ENCODE measurements at regions not wholly inside any gene's neighbourhood (a gene's known extent, or its start where the extent isn't known, plus 50 kb on each side); places are given as distances from the start of the nearest gene placed in this dataset.
A peak's percentile ranks its signal among the peaks of the same experiment; 100 is the strongest.

- no peaks in the 10 kb centered on the region for H3K9me3 ChIP-seq (ENCODE audit: low read depth)
- H3K9ac ChIP-seq: no peak overlapping the region
- H3K4me3 ChIP-seq: no peak overlapping the region
- H2AFZ ChIP-seq: no peak overlapping the region
- WGBS, 2 experiments (ENCODE audit: low coverage in 1 of 2, low lambda C conversion rate in 2 of 2, missing lambda C conversion rate in 2 of 2): 45 to 52% methylated on average over 3 of the region's 3 CpGs
- no peak for DNase-seq
- no peaks in the 10 kb centered on the region for H3K36me3 ChIP-seq (ENCODE audit: low read depth)
- H3K4me1 ChIP-seq (ENCODE audit: insufficient read depth): no peaks in the 10 kb centered on the region
- H3K79me2 ChIP-seq (ENCODE audit: insufficient read depth): no peaks in the 10 kb centered on the region
- H3K27ac ChIP-seq: no peak overlapping the region
- in situ Hi-C loops (cut with MboI): no loop called here
- no peaks in the 10 kb centered on the region; the same call in 1 of the 2 replicates for H3K27me3 ChIP-seq (replicated peaks; ENCODE audit: insufficient read depth)
- H3K9me2 ChIP-seq (ENCODE audit: insufficient read depth): no peaks in the 10 kb centered on the region
- TF ChIP-seq EZH2phosphoT487 (IDR thresholded peaks at IDR 0.05; ENCODE audit: insufficient read depth, low read depth) (no peak), EZH2 (IDR thresholded peaks at IDR 0.05; ENCODE audit: insufficient read depth, poor library complexity, severe bottlenecking) (no peak)
- H3K4me2 ChIP-seq (ENCODE audit: unreplicated experiment): no peak overlapping the region
- H4K20me1 ChIP-seq (ENCODE audit: insufficient read depth): no peaks in the 10 kb centered on the region
- H3F3A ChIP-seq (ENCODE audit: insufficient read depth): no peaks in the 10 kb centered on the region
Observed at GRCh38 chr20:40234593-40234992, 454.4 kb downstream of the MAFB start.

- WGBS, 2 experiments (ENCODE audit: low coverage in 1 of 2, low lambda C conversion rate in 2 of 2, missing lambda C conversion rate in 2 of 2): 47 to 48% methylated on average over 3 of the region's 3 CpGs
- Histone ChIP-seq H3F3A (ENCODE audit: insufficient read depth) (no peaks in the 10 kb centered on the region), H3K9me2 (ENCODE audit: insufficient read depth) (no peaks in the 10 kb centered on the region), H3K4me3 (no peak overlapping the region), H3K9me3 (ENCODE audit: low read depth) (no peaks in the 10 kb centered on the region), H3K27ac (no peak overlapping the region), H3K36me3 (ENCODE audit: low read depth) (no peaks in the 10 kb centered on the region), H4K20me1 (ENCODE audit: insufficient read depth) (no peaks in the 10 kb centered on the region), H3K9ac (no peak overlapping the region), H3K79me2 (ENCODE audit: insufficient read depth) (no peaks in the 10 kb centered on the region), H3K27me3 (replicated peaks; ENCODE audit: insufficient read depth) (no peaks in the 10 kb centered on the region), H2AFZ (no peak overlapping the region), H3K4me2 (ENCODE audit: unreplicated experiment) (no peak overlapping the region), H3K4me1 (ENCODE audit: insufficient read depth) (no peaks in the 10 kb centered on the region)
- no peak for TF ChIP-seq EZH2 (IDR thresholded peaks at IDR 0.05; ENCODE audit: insufficient read depth, poor library complexity, severe bottlenecking)
- no peak for TF ChIP-seq EZH2phosphoT487 (IDR thresholded peaks at IDR 0.05; ENCODE audit: insufficient read depth, low read depth)
- in situ Hi-C loops (cut with MboI): no loop called here
- peak; percentile 20 for DNase-seq
Observed at GRCh38 chr20:40233406-40233805, 455.6 kb downstream of the MAFB start.

- Histone ChIP-seq H4K20me1 (ENCODE audit: insufficient read depth) (no peaks in the 10 kb centered on the region), H3K27me3 (replicated peaks; ENCODE audit: insufficient read depth) (no peaks in the 10 kb centered on the region), H3K36me3 (ENCODE audit: low read depth) (no peaks in the 10 kb centered on the region), H3F3A (ENCODE audit: insufficient read depth) (no peaks in the 10 kb centered on the region), H3K9ac (no peak overlapping the region), H3K9me2 (ENCODE audit: insufficient read depth) (no peaks in the 10 kb centered on the region), H3K9me3 (ENCODE audit: low read depth) (no peaks in the 10 kb centered on the region), H2AFZ (no peak overlapping the region), H3K79me2 (ENCODE audit: insufficient read depth) (no peaks in the 10 kb centered on the region), H3K4me2 (ENCODE audit: unreplicated experiment) (no peak overlapping the region), H3K27ac (no peak overlapping the region), H3K4me3 (no peak overlapping the region), H3K4me1 (ENCODE audit: insufficient read depth) (no peaks in the 10 kb centered on the region)
- in situ Hi-C loops (cut with MboI): no loop called here
- peak; percentile 7 for DNase-seq
- TF ChIP-seq EZH2phosphoT487 (IDR thresholded peaks at IDR 0.05; ENCODE audit: insufficient read depth, low read depth) (no peak), EZH2 (IDR thresholded peaks at IDR 0.05; ENCODE audit: insufficient read depth, poor library complexity, severe bottlenecking) (no peak)
Observed at GRCh38 chr20:40232756-40233155, 456.3 kb downstream of the MAFB start.

GRCh38 chr20:40232273-40232672 lies 456.8 kb downstream of the MAFB start:
- no peaks in the 10 kb centered on the region for H3K36me3 ChIP-seq (ENCODE audit: low read depth)
- H3K4me3 ChIP-seq: no peak overlapping the region
- H3K27ac ChIP-seq: no peak overlapping the region
- H3K79me2 ChIP-seq (ENCODE audit: insufficient read depth): no peaks in the 10 kb centered on the region
- no peak overlapping the region for H3K9ac ChIP-seq
- H3K27me3 ChIP-seq (replicated peaks; ENCODE audit: insufficient read depth): no peaks in the 10 kb centered on the region
- H3K9me3 ChIP-seq (ENCODE audit: low read depth): no peaks in the 10 kb centered on the region
- TF ChIP-seq EZH2 (IDR thresholded peaks at IDR 0.05; ENCODE audit: insufficient read depth, poor library complexity, severe bottlenecking) (no peak), EZH2phosphoT487 (IDR thresholded peaks at IDR 0.05; ENCODE audit: insufficient read depth, low read depth) (no peak)
- in situ Hi-C loops (cut with MboI): no loop called here
- H3K4me1 ChIP-seq (ENCODE audit: insufficient read depth): no peaks in the 10 kb centered on the region
- 80 to 85% methylated on average over 1 of the region's 1 CpG for WGBS, 2 experiments (ENCODE audit: low coverage in 1 of 2, low lambda C conversion rate in 2 of 2, missing lambda C conversion rate in 2 of 2)
- H2AFZ ChIP-seq: no peak overlapping the region
- H3K4me2 ChIP-seq (ENCODE audit: unreplicated experiment): no peak overlapping the region
- H4K20me1 ChIP-seq (ENCODE audit: insufficient read depth): no peaks in the 10 kb centered on the region
- DNase-seq: peak; percentile 5
- H3F3A ChIP-seq (ENCODE audit: insufficient read depth): no peaks in the 10 kb centered on the region
- H3K9me2 ChIP-seq (ENCODE audit: insufficient read depth): no peaks in the 10 kb centered on the region

- in situ Hi-C loops (cut with MboI): no loop called here
- Histone ChIP-seq H3K9me3 (ENCODE audit: low read depth) (no peaks in the 10 kb centered on the region), H3K36me3 (ENCODE audit: low read depth) (no peaks in the 10 kb centered on the region), H3K9me2 (ENCODE audit: insufficient read depth) (no peaks in the 10 kb centered on the region), H3K4me3 (no peak overlapping the region), H3K9ac (no peak overlapping the region), H3K27ac (no peak overlapping the region), H3K79me2 (ENCODE audit: insufficient read depth) (no peaks in the 10 kb centered on the region), H3F3A (ENCODE audit: insufficient read depth) (no peaks in the 10 kb centered on the region), H3K27me3 (replicated peaks; ENCODE audit: insufficient read depth) (no peaks in the 10 kb centered on the region), H2AFZ (no peak overlapping the region), H4K20me1 (ENCODE audit: insufficient read depth) (no peaks in the 10 kb centered on the region), H3K4me2 (ENCODE audit: unreplicated experiment) (no peak overlapping the region), H3K4me1 (ENCODE audit: insufficient read depth) (no peaks in the 10 kb centered on the region)
- DNase-seq: no peak
- TF ChIP-seq EZH2phosphoT487 (IDR thresholded peaks at IDR 0.05; ENCODE audit: insufficient read depth, low read depth) (no peak), EZH2 (IDR thresholded peaks at IDR 0.05; ENCODE audit: insufficient read depth, poor library complexity, severe bottlenecking) (no peak)
Observed at GRCh38 chr20:40230486-40230885, 458.6 kb downstream of the MAFB start.
